Prostate gland (tissue), 2 donors: ENCODE measurements at regions not wholly inside any gene's neighbourhood (a gene's known extent, or its start where the extent isn't known, plus 50 kb on each side); places are given as distances from the start of the nearest gene placed in this dataset.

Experiments used
- DNase-seq: peaks from one replicate; pipeline ENCODE4 v3.0.0-alpha.2; 2019; ENCODE audit warnings: low spot score
- H3K27ac ChIP-seq, 2 donors: fragments of 200-600 bp; sonication (generic); 2 replicates each; pipeline ENCODE4 v1.5.1; 2017 to 2019
- H3K27me3 ChIP-seq: fragments of 200-600 bp; sonication (generic); replicated peaks from 2 replicates; pipeline ENCODE4 v1.5.1; 2019; ENCODE audit not compliant: insufficient read depth
- H3K36me3 ChIP-seq, 2 donors: fragments of 200-600 bp; sonication (generic); 1 replicate in 1 of 2; 2 replicates in 1 of 2; pipeline versions ENCODE4 v1.5.1 to v1.8.1; 2017 to 2019
- H3K4me1 ChIP-seq: fragments of 200-600 bp; sonication (generic); replicated peaks from 2 replicates; pipeline ENCODE4 v1.5.1; 2019
- H3K4me3 ChIP-seq, 2 donors: fragments of 200-600 bp; sonication (generic); 2 replicates each; pipeline ENCODE4 v1.5.1; 2017 to 2019
- H3K9me3 ChIP-seq: fragments of 200-600 bp; sonication (generic); 2 replicates; pipeline ENCODE4 v1.5.1; 2017
- CTCF ChIP-seq, 4 experiments: fragments of 200-600 bp in 2 of 4; fragments of 450-650 bp in 2 of 4; sonication (generic) in 2 of 4; IDR thresholded peaks; 1 replicate in 3 of 4; 2 replicates in 1 of 4; pipeline ENCODE4 v1.5.1; 2016 to 2019; ENCODE audit warnings: antibody characterized with exemption in 4 of 4, mild to moderate bottlenecking in 2 of 4, moderate library complexity in 2 of 4
- POLR2A ChIP-seq: fragments of 450-650 bp; IDR thresholded peaks from one replicate; pipeline ENCODE4 v1.6.1; 2016; ENCODE audit warnings: antibody characterized with exemption, mild to moderate bottlenecking
- POLR2AphosphoS5 ChIP-seq: sonication (generic); formaldehyde crosslinking; IDR thresholded peaks from one replicate; pipeline ENCODE4 v1.6.1; 2017; ENCODE audit warnings: antibody characterized with exemption
- WGBS: methylation state at CpG from one replicate; pipeline ENCODE4 v1.1.5; 2018; 5-methylcytosine and 5-hydroxymethylcytosine counted together
- intact Hi-C: fragments of 100-400 bp; cut with DNase I; formaldehyde crosslinking; loops from one replicate; pipeline ENCODE4 v1.14.2; 2022

GRCh38 chr10:57249615-57250281, 888.7 kb upstream of the ZWINT start:
- Histone ChIP-seq H3K27ac (no peak overlapping the region), H3K4me1 (no peaks in the 10 kb centered on the region), H3K9me3 (no peaks in the 10 kb centered on the region), H3K4me3 (no peak overlapping the region), H3K36me3 (no peaks in the 10 kb centered on the region), H3K27me3 (no peaks in the 10 kb centered on the region)
- WGBS: 93% methylated on average over 31 of the region's 32 CpGs
- TF ChIP-seq CTCF (IDR thresholded peaks at IDR 0.05): no peak
- TF ChIP-seq POLR2A: no peak
- no peak for TF ChIP-seq POLR2AphosphoS5
- intact Hi-C loops: no loop called here
- DNase-seq: no peak

GRCh38 chr10:57247271-57247670, 886.2 kb upstream of the ZWINT start:
- no peaks in the 10 kb centered on the region for H3K4me1 ChIP-seq
- no peaks in the 10 kb centered on the region for H3K27me3 ChIP-seq
- TF ChIP-seq CTCF (IDR thresholded peaks at IDR 0.05) (no peak), POLR2A (no peak), POLR2AphosphoS5 (no peak)
- no peak for DNase-seq
- WGBS: 29% methylated on average over 4 of the region's 4 CpGs
- H3K27ac ChIP-seq: no peak overlapping the region
- no peaks in the 10 kb centered on the region for H3K9me3 ChIP-seq
- intact Hi-C loops: no loop called here
- no peak overlapping the region for H3K4me3 ChIP-seq
- H3K36me3 ChIP-seq: no peaks in the 10 kb centered on the region

GRCh38 chr10:57225920-57226319, 864.9 kb upstream of the ZWINT start:
- H3K9me3 ChIP-seq: no peaks in the 10 kb centered on the region
- DNase-seq: no peak
- 24% methylated on average over 3 of the region's 3 CpGs for WGBS
- no peaks in the 10 kb centered on the region for H3K36me3 ChIP-seq
- H3K27me3 ChIP-seq: no peaks in the 10 kb centered on the region
- intact Hi-C loops: no loop called here
- TF ChIP-seq CTCF (IDR thresholded peaks at IDR 0.05): no peak
- no peak for TF ChIP-seq POLR2AphosphoS5
- TF ChIP-seq POLR2A: no peak
- H3K27ac ChIP-seq: no peak overlapping the region
- H3K4me3 ChIP-seq: no peak overlapping the region
- H3K4me1 ChIP-seq: no peaks in the 10 kb centered on the region

- Histone ChIP-seq H3K36me3 (no peaks in the 10 kb centered on the region), H3K4me3 (no peak overlapping the region), H3K27ac (no peak overlapping the region), H3K27me3 (no peaks in the 10 kb centered on the region), H3K4me1 (no peaks in the 10 kb centered on the region), H3K9me3 (no peaks in the 10 kb centered on the region)
- 18% methylated on average over 2 of the region's 2 CpGs for WGBS
- TF ChIP-seq CTCF (IDR thresholded peaks at IDR 0.05): no peak
- no peak for TF ChIP-seq POLR2AphosphoS5
- TF ChIP-seq POLR2A: no peak
- DNase-seq: no peak
- intact Hi-C loops: no loop called here
These were observed 863.8 kb upstream of the ZWINT start for GRCh38 chr10:57224811-57225210.

- intact Hi-C loops: no loop called here
- H3K36me3 ChIP-seq: no peaks in the 10 kb centered on the region
- no peak overlapping the region for H3K4me3 ChIP-seq
- TF ChIP-seq CTCF (IDR thresholded peaks at IDR 0.05): no peak
- no peaks in the 10 kb centered on the region for H3K4me1 ChIP-seq
- 53% methylated on average over 2 of the region's 2 CpGs for WGBS
- DNase-seq: no peak
- no peaks in the 10 kb centered on the region for H3K27me3 ChIP-seq
- no peaks in the 10 kb centered on the region for H3K9me3 ChIP-seq
- H3K27ac ChIP-seq: no peak overlapping the region
These were observed 861.5 kb upstream of the ZWINT start for GRCh38 chr10:57222603-57223002.
